Loucy (cell line): ENCODE measurements at regions not wholly inside any gene's neighbourhood (a gene's known extent, or its start where the extent isn't known, plus 50 kb on each side); places are given as distances from the start of the nearest gene placed in this dataset.

Experiments used
- EZH2phosphoT487 ChIP-seq: fragments of 200-600 bp; IDR thresholded peaks from 2 replicates; pipeline ENCODE4 v1.6.1; 2018; ENCODE audit warnings: antibody characterized with exemption, mild to moderate bottlenecking, moderate library complexity, borderline replicate concordance
- TF ChIP-seq, protein P1 (sequence below): fragments of 200-600 bp; sonication (generic); conservative IDR thresholded peaks from 2 replicates; pipeline ENCODE4 v1.5.1; 2014; ENCODE audit warnings: mild to moderate bottlenecking, antibody characterized with exemption, low read length

DNA sequence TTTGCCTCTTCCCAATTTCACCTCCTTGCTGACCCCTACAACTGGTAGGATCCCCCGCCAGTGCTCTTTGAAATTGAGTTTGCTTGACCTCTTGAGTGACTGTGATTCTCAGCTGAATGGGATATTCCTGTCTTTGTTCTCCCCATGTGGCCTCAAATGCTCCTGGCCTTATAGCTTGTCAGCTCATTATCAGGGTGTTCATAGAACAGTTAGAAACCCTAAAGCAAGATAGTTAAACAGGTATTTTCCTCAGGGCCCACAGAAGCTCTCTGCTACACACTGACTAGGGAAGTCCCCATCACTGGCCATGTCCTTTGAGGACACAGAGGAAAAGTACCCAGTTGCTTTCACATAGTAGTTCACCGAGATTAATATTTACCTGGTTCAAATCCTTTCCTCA, 211.5 kb upstream of the DTNBP1 start:
- TF ChIP-seq, protein P1, sequence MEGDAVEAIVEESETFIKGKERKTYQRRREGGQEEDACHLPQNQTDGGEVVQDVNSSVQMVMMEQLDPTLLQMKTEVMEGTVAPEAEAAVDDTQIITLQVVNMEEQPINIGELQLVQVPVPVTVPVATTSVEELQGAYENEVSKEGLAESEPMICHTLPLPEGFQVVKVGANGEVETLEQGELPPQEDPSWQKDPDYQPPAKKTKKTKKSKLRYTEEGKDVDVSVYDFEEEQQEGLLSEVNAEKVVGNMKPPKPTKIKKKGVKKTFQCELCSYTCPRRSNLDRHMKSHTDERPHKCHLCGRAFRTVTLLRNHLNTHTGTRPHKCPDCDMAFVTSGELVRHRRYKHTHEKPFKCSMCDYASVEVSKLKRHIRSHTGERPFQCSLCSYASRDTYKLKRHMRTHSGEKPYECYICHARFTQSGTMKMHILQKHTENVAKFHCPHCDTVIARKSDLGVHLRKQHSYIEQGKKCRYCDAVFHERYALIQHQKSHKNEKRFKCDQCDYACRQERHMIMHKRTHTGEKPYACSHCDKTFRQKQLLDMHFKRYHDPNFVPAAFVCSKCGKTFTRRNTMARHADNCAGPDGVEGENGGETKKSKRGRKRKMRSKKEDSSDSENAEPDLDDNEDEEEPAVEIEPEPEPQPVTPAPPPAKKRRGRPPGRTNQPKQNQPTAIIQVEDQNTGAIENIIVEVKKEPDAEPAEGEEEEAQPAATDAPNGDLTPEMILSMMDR: no peak
- no peak for TF ChIP-seq EZH2phosphoT487
